GM23338 (cell line): ENCODE measurements at regions not wholly inside any gene's neighbourhood (a gene's known extent, or its start where the extent isn't known, plus 50 kb on each side); places are given as distances from the start of the nearest gene placed in this dataset.
"Not testable (repeated sequence)": the region's sequence is repeated elsewhere in the genome, so short reads cannot be mapped to it uniquely, and the experiment has no call there.

Experiments
- CREB1 ChIP-seq: fragments of 250-450 bp; sonication (Bioruptor Pico); IDR thresholded peaks from 2 replicates; pipeline ENCODE4 v1.5.0; 2020; ENCODE audit warnings: low read depth, mild to moderate bottlenecking, moderate library complexity
- CTCF ChIP-seq, 2 experiments: fragments of 200-600 bp in 1 of 2; sonication (generic) in 1 of 2; conservative IDR thresholded peaks; 2 replicates each; pipeline versions ENCODE4 v1.5.1 to v1.6.1; 2016 to 2017; ENCODE audit warnings: antibody characterized with exemption in 2 of 2, low read depth in 2 of 2, mild to moderate bottlenecking in 2 of 2, moderate library complexity in 1 of 2
- ETS1 ChIP-seq: IDR thresholded peaks from 2 replicates; pipeline ENCODE4 v1.6.1; 2016; ENCODE audit warnings: antibody characterized with exemption
- EZH2phosphoT487 ChIP-seq: fragments of 200-600 bp; sonication (generic); IDR thresholded peaks from one replicate; pipeline ENCODE4 v1.8.1; 2018; ENCODE audit warnings: antibody characterized with exemption; ENCODE audit not compliant: unreplicated experiment
- POLR2AphosphoS5 ChIP-seq: IDR thresholded peaks from 2 replicates; pipeline ENCODE4 v1.6.1; 2016; ENCODE audit warnings: antibody characterized with exemption, low read depth
- ZNF462 ChIP-seq: fragments of 250-450 bp; sonication (Bioruptor Pico); IDR thresholded peaks from 2 replicates; pipeline ENCODE4 v1.5.0; 2020; ENCODE audit warnings: mild to moderate bottlenecking, moderate library complexity

GRCh38 chr6:8802397-8802796 lies 367.1 kb upstream of the SLC35B3 start:
- TF ChIP-seq ZNF462 (CRISPR knock-in tag); CREB1; CTCF (conservative IDR thresholded peaks at IDR 0.05; ENCODE audit: low read depth in 2 of 2); ETS1; EZH2phosphoT487; POLR2AphosphoS5: not testable (repeated sequence)
